Fibroblast of mammary gland (primary cell): ENCODE measurements at regions not wholly inside any gene's neighbourhood (a gene's known extent, or its start where the extent isn't known, plus 50 kb on each side); places are given as distances from the start of the nearest gene placed in this dataset.

ENCODE experiments used
- DNase-seq: peaks from one replicate; pipeline ENCODE4 v3.0.0-alpha.2; 2010; ENCODE audit warnings: low read depth
- H3K4me3 ChIP-seq: 2 replicates; pipeline ENCODE4 v1.5.1; 2011; ENCODE audit warnings: low read depth, mild to moderate bottlenecking, low read length, moderate library complexity; ENCODE audit not compliant: control insufficient read depth
- TF ChIP-seq, protein P1 (sequence below): conservative IDR thresholded peaks from 2 replicates; pipeline ENCODE4 v1.5.1; 2011; ENCODE audit warnings: low read depth, low read length, inconsistent platforms; ENCODE audit not compliant: control insufficient read depth, insufficient read depth

DNA sequence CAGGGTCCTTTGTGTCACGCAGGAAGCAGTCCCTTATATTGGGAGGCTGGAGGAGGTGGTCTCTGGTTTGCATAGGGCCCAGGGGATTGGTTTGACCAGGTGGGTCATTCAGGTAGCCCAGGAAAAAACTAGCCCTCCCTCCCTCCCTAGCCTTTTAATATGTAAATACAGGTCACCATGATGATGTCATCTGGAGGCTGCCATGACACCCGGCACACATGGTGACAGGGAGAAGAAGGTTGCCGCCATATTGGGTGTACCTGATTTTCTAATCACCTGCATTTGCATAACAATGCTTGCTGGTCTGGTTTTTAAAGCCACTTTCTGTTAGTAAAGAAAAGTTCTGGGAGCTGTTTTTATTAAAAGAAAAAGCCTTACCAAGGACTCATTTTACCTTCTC is 791.0 kb upstream of the ADGRL4 start:
- no peak for DNase-seq
- no peak overlapping the region for H3K4me3 ChIP-seq
- TF ChIP-seq, protein P1, sequence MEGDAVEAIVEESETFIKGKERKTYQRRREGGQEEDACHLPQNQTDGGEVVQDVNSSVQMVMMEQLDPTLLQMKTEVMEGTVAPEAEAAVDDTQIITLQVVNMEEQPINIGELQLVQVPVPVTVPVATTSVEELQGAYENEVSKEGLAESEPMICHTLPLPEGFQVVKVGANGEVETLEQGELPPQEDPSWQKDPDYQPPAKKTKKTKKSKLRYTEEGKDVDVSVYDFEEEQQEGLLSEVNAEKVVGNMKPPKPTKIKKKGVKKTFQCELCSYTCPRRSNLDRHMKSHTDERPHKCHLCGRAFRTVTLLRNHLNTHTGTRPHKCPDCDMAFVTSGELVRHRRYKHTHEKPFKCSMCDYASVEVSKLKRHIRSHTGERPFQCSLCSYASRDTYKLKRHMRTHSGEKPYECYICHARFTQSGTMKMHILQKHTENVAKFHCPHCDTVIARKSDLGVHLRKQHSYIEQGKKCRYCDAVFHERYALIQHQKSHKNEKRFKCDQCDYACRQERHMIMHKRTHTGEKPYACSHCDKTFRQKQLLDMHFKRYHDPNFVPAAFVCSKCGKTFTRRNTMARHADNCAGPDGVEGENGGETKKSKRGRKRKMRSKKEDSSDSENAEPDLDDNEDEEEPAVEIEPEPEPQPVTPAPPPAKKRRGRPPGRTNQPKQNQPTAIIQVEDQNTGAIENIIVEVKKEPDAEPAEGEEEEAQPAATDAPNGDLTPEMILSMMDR, result no peak

DNA sequence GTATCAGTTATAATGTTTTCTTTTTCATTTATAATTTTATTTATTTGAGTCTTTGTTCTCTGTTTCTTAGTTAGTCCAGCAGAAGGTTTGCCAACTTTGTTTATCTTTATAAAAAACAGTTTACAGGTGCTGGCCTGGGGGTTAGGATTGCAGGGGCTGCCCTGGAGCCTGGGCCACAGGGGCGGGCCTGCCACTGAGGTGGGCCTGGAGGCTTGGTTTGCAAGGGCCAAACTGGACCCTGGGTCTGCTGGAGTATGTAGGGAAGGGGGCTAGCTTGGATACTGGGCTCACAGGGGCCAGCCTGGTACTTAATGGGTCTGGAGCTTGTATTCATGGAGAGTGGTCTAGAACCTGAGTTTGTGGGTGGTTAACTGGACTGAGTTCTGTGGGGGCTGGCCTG is 789.9 kb upstream of the ADGRL4 start:
- H3K4me3 ChIP-seq, result no peak overlapping the region
- DNase-seq, result no peak
- TF ChIP-seq, protein P1, result no peak

DNA sequence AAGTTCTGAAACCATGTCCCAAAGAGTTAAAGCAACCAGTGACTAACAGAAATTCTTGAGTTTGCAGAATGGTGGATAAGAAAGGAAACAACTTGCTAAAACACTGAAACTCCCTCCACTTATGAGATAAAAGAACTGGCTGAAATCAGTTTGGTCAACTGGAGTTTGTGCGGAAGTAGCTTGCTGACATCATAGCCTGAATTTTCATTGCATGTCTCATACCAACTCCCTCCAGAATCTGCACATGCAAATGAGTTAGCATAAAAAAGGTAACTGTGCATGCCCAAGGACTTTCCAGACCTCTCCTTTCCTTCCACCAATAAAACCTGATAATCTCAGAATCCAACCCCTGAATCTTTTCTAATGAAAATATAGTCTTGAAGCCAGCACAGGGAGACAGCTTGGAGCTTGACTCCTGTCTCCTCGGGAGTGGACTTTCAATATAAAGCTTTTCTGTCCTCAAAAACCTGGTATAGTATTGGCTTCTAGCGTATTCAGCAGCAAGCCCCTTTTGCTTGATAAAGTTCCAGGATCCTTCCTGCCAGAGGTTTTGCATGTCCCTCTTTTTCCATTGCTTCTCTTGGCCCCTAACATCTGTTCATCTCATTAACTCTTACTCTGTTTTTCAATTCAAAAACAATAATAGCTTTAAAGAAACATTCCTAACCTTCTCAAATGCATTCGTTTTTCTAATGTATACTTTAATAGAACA is 785.8 kb upstream of the ADGRL4 start:
- TF ChIP-seq, protein P1, result no peak
- no peak overlapping the region for H3K4me3 ChIP-seq
- DNase-seq, result peak; percentile 48

DNA sequence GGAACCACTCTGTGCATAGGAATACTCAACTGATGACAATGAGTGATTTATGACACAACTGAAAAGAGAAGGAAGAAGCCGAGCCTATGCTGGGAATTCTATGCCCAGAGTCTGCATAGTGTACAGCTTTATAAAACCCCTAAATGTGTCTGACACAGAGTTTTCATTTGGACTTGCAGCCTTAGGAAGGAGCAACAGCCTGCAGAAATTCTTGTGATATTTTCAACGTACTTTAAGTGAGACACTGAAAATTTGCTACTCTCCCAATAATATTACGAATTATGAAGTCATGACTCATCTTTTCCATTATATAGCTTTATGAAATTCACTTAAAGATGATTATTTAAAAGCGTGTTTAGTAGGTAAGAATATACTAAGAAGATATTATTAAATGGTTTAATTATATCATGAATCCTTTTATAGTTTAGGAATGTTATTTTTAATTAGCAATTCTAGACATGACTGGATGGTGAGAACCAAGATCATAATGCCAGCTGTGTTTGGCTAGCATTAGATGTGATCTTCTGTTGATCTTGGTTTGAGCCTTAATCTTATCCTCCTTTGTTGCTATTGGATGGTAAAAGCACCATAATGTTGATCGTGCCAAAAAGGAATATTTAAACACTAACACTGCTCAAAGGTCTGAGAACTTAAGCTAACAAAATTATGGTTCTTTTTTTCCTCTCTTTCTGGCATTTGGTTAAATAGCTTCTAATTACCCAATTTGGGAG is 785.1 kb upstream of the ADGRL4 start:
- no peak for DNase-seq
- TF ChIP-seq, protein P1, result no peak
- no peak overlapping the region for H3K4me3 ChIP-seq

DNA sequence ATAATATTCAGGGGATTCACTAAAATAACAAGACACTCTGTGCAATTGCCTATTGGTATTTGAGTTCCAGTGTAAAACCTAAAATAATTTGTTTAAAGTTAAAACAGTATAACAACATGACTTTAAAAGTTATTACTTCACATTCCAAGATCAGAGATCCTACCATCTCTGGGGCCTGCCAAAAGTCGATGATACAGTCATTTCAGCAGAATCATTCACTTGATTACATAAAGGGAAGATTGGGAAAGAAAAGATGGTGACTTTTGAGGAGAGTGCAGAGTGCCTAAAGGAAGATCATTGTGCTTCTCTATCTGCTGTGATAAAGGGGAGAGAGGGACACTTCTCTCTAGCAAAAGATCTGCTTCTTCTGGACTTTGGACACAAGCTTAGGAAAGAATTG is 784.4 kb upstream of the ADGRL4 start:
- DNase-seq, result peak; percentile 31
- H3K4me3 ChIP-seq, result no peak overlapping the region
- TF ChIP-seq, protein P1, result no peak

DNA sequence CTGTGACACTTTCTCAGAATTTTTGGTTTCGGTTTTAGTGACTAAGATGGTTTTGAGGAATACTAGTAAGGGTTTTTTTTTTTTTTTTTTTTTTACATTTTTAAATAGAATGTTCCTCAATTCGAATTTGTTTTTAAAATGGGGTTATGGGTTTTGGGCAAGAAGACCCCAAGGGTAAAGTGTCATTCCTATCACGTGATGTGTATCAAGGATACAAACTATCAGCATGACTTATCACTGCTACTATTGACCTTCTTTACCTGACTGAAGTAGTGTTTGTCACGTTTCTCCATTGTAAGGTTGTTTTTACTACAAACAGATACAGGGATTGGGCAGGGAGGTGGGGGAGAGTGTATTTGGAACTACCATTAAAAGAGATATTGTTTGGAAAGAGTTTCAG is 781.1 kb upstream of the ADGRL4 start:
- TF ChIP-seq, protein P1, result no peak
- DNase-seq, result no peak
- no peak overlapping the region for H3K4me3 ChIP-seq
